Esophagus muscularis mucosa (tissue), 4 donors: ENCODE measurements at regions not wholly inside any gene's neighbourhood (a gene's known extent, or its start where the extent isn't known, plus 50 kb on each side); places are given as distances from the start of the nearest gene placed in this dataset.

ENCODE experiments used
- DNase-seq: peaks from one replicate; pipeline ENCODE4 v3.0.0-alpha.2; 2017; ENCODE audit errors: extremely low spot score
- H3K27ac ChIP-seq, 4 donors: fragments of 200-600 bp; sonication (generic); replicated peaks in 1 of 4; 1 replicate in 3 of 4; 2 replicates in 1 of 4; pipeline ENCODE4 v1.5.1; 2016 to 2019; ENCODE audit warnings: mild to moderate bottlenecking in 1 of 4
- H3K27me3 ChIP-seq, 4 donors: fragments of 200-600 bp; sonication (generic); one replicate each; pipeline versions ENCODE4 v1.5.1 to v1.6.0; 2016 to 2019
- H3K36me3 ChIP-seq, 4 donors: fragments of 200-600 bp; sonication (generic); one replicate each; pipeline ENCODE4 v1.5.1; 2016 to 2019
- H3K4me1 ChIP-seq, 4 donors: fragments of 200-600 bp; sonication (generic); one replicate each; pipeline ENCODE4 v1.5.1; 2016 to 2019
- H3K4me3 ChIP-seq, 4 donors: fragments of 200-600 bp; sonication (generic); 1 replicate in 2 of 4; 2 replicates in 2 of 4; pipeline ENCODE4 v1.5.1; 2016 to 2019; ENCODE audit warnings: mild to moderate bottlenecking in 4 of 4, moderate library complexity in 1 of 4
- H3K9me3 ChIP-seq, 4 donors: fragments of 200-600 bp; sonication (generic); 1 replicate in 3 of 4; 2 replicates in 1 of 4; pipeline ENCODE4 v1.5.1; 2016 to 2019
- CTCF ChIP-seq, 3 experiments: fragments of 200-600 bp in 2 of 3; fragments of 450-650 bp in 1 of 3; sonication (generic) in 2 of 3; IDR thresholded peaks; one replicate each; pipeline ENCODE4 v1.5.1; 2017 to 2019; ENCODE audit warnings: antibody characterized with exemption in 3 of 3, mild to moderate bottlenecking in 2 of 3, moderate library complexity in 1 of 3
- EP300 ChIP-seq: sonication (generic); formaldehyde crosslinking; IDR thresholded peaks from one replicate; pipeline ENCODE4 v1.6.1; 2017; ENCODE audit warnings: antibody characterized with exemption
- POLR2A ChIP-seq: fragments of 450-650 bp; IDR thresholded peaks from one replicate; pipeline ENCODE4 v1.6.1; 2017; ENCODE audit warnings: antibody characterized with exemption, moderate library complexity, mild to moderate bottlenecking, low read depth
- POLR2AphosphoS5 ChIP-seq, 2 donors: sonication (generic); formaldehyde crosslinking; IDR thresholded peaks; one replicate each; pipeline ENCODE4 v1.6.1; 2017; ENCODE audit warnings: antibody characterized with exemption in 2 of 2
- WGBS: methylation state at CpG from one replicate; pipeline ENCODE4 v1.1.5; 2018; 5-methylcytosine and 5-hydroxymethylcytosine counted together
- intact Hi-C: fragments of 100-400 bp; cut with DNase I; formaldehyde crosslinking; loops from one replicate; pipeline ENCODE4 v1.15.1; 2023

GRCh38 chr1:99464738-99465137 is 181.2 kb upstream of the PALMD start:
- intact Hi-C loops, result no loop called here
- no peak for TF ChIP-seq EP300
- no peak for TF ChIP-seq CTCF (IDR thresholded peaks at IDR 0.05)
- no peak for TF ChIP-seq POLR2AphosphoS5 (IDR thresholded peaks at IDR 0.05)
- no peak for TF ChIP-seq POLR2A
- Histone ChIP-seq H3K9me3 (no peaks in the 10 kb centered on the region), H3K4me3 (no peak overlapping the region), H3K27ac (no peak overlapping the region), H3K27me3 (no peaks in the 10 kb centered on the region), H3K36me3 (no peaks in the 10 kb centered on the region), H3K4me1 (no peaks in the 10 kb centered on the region)
- 88% methylated on average over 1 of the region's 1 CpG for WGBS
- no peak for DNase-seq

GRCh38 chr1:99465176-99465900 is 180.6 kb upstream of the PALMD start:
- no peaks in the 10 kb centered on the region for H3K36me3 ChIP-seq
- no peaks in the 10 kb centered on the region for H3K9me3 ChIP-seq
- 83% methylated on average over 3 of the region's 3 CpGs for WGBS
- intact Hi-C loops, result no loop called here
- no peak overlapping the region for H3K27ac ChIP-seq
- H3K4me3 ChIP-seq, result no peak overlapping the region
- H3K27me3 ChIP-seq, result no peaks in the 10 kb centered on the region
- no peak for DNase-seq
- no peaks in the 10 kb centered on the region for H3K4me1 ChIP-seq
- TF ChIP-seq EP300, result no peak
- no peak for TF ChIP-seq CTCF (IDR thresholded peaks at IDR 0.05)
- no peak for TF ChIP-seq POLR2AphosphoS5 (IDR thresholded peaks at IDR 0.05)
- TF ChIP-seq POLR2A, result no peak

- H3K27ac ChIP-seq, result no peak overlapping the region
- no peaks in the 10 kb centered on the region for H3K36me3 ChIP-seq
- 95% methylated on average over 4 of the region's 4 CpGs for WGBS
- intact Hi-C loops, result no loop called here
- H3K27me3 ChIP-seq, result no peaks in the 10 kb centered on the region
- TF ChIP-seq POLR2AphosphoS5 (IDR thresholded peaks at IDR 0.05) (no peak), CTCF (IDR thresholded peaks at IDR 0.05) (no peak), EP300 (no peak), POLR2A (no peak)
- no peaks in the 10 kb centered on the region for H3K9me3 ChIP-seq
- H3K4me1 ChIP-seq, result no peaks in the 10 kb centered on the region
- DNase-seq, result no peak
- H3K4me3 ChIP-seq, result no peak overlapping the region
Observed at GRCh38 chr1:99467645-99468044, 178.3 kb upstream of the PALMD start.

GRCh38 chr1:99469550-99469971 is 176.4 kb upstream of the PALMD start:
- H3K4me3 ChIP-seq, result no peak overlapping the region
- H3K4me1 ChIP-seq, result peaks cover 0 to 3% (median 2%) of the 10 kb centered on the region in 4 donors
- WGBS, result 69% methylated on average over 2 of the region's 2 CpGs
- DNase-seq, result no peak
- H3K9me3 ChIP-seq, result no peaks in the 10 kb centered on the region
- TF ChIP-seq EP300 (no peak), POLR2AphosphoS5 (IDR thresholded peaks at IDR 0.05) (no peak), POLR2A (no peak), CTCF (IDR thresholded peaks at IDR 0.05) (no peak)
- H3K27me3 ChIP-seq, result no peaks in the 10 kb centered on the region
- no peak overlapping the region for H3K27ac ChIP-seq
- intact Hi-C loops, result no loop called here
- H3K36me3 ChIP-seq, result no peaks in the 10 kb centered on the region

- intact Hi-C loops, result no loop called here
- WGBS, result 95% methylated on average over 4 of the region's 4 CpGs
- DNase-seq, result no peak
- H3K27me3 ChIP-seq, result no peaks in the 10 kb centered on the region
- H3K36me3 ChIP-seq, result no peaks in the 10 kb centered on the region
- H3K9me3 ChIP-seq, result no peaks in the 10 kb centered on the region
- no peak overlapping the region for H3K4me3 ChIP-seq
- no peak overlapping the region for H3K27ac ChIP-seq
- peaks cover 0 to 11% (median 10%) of the 10 kb centered on the region in 4 donors for H3K4me1 ChIP-seq
- TF ChIP-seq POLR2A, result no peak
- no peak for TF ChIP-seq EP300
- TF ChIP-seq POLR2AphosphoS5 (IDR thresholded peaks at IDR 0.05), result no peak
- TF ChIP-seq CTCF (IDR thresholded peaks at IDR 0.05), result no peak
Observed at GRCh38 chr1:99472893-99473292, 173.0 kb upstream of the PALMD start.
